Left kidney (tissue), 1 donor: ENCODE measurements at regions not wholly inside any gene's neighbourhood (a gene's known extent, or its start where the extent isn't known, plus 50 kb on each side); places are given as distances from the start of the nearest gene placed in this dataset.
"Not testable (repeated sequence)": the region's sequence is repeated elsewhere in the genome, so short reads cannot be mapped to it uniquely, and the experiment has no call there.

Source experiments
- DNase-seq: peaks from one replicate; pipeline ENCODE4 v3.0.0-alpha.2; 2013

- DNase-seq = no peak
Measured at GRCh38 chr10:63077800-63078199, 55.3 kb upstream of the NRBF2 start.

- DNase-seq = no peak
Measured at GRCh38 chr10:63072951-63073350, 60.2 kb upstream of the NRBF2 start.

- no peak for DNase-seq
Measured at GRCh38 chr10:63071145-63071544, 62.0 kb upstream of the NRBF2 start.

- DNase-seq = no peak
Measured at GRCh38 chr10:63069318-63069717, 63.8 kb upstream of the NRBF2 start.

- no peak for DNase-seq
Measured at GRCh38 chr10:63068246-63068645, 64.9 kb upstream of the NRBF2 start.

GRCh38 chr10:63066606-63067005 is 66.5 kb upstream of the NRBF2 start:
- no peak for DNase-seq

GRCh38 chr10:63064706-63065105 is 68.4 kb upstream of the NRBF2 start:
- DNase-seq = no peak

- DNase-seq = no peak
Measured at GRCh38 chr10:63058236-63058635, 74.9 kb upstream of the NRBF2 start.

- no peak for DNase-seq
Measured at GRCh38 chr10:63057509-63057908, 75.6 kb upstream of the NRBF2 start.

GRCh38 chr10:63055705-63056104 is 77.4 kb upstream of the NRBF2 start:
- no peak for DNase-seq

GRCh38 chr10:63054889-63055611 is 78.1 kb upstream of the NRBF2 start:
- DNase-seq = no peak

- DNase-seq = no peak
Measured at GRCh38 chr10:63052083-63052482, 81.0 kb upstream of the NRBF2 start.

- no peak for DNase-seq
Measured at GRCh38 chr10:63042256-63042655, 90.9 kb upstream of the NRBF2 start.

GRCh38 chr10:63033616-63034185 is 99.4 kb upstream of the NRBF2 start:
- not testable (repeated sequence) for DNase-seq

GRCh38 chr10:63030536-63030935 is 102.6 kb upstream of the NRBF2 start:
- DNase-seq = no peak

- no peak for DNase-seq
Measured at GRCh38 chr10:63027531-63027930, 105.6 kb upstream of the NRBF2 start.

GRCh38 chr10:63021225-63021624 is 111.9 kb upstream of the NRBF2 start:
- no peak for DNase-seq

- no peak for DNase-seq
Measured at GRCh38 chr10:63013755-63014154, 119.4 kb upstream of the NRBF2 start.

- DNase-seq = no peak
Measured at GRCh38 chr10:63012623-63013022, 120.5 kb upstream of the NRBF2 start.

- no peak for DNase-seq
Measured at GRCh38 chr10:63010203-63010602, 122.9 kb upstream of the NRBF2 start.

GRCh38 chr10:63008491-63008890 is 124.6 kb upstream of the NRBF2 start:
- no peak for DNase-seq

- DNase-seq = no peak
Measured at GRCh38 chr10:63007112-63007511, 126.0 kb upstream of the NRBF2 start.

- no peak for DNase-seq
Measured at GRCh38 chr10:63005246-63005645, 127.9 kb upstream of the NRBF2 start.

GRCh38 chr10:63003816-63004453 is 129.2 kb upstream of the NRBF2 start:
- no peak for DNase-seq
